ENCODE measurements at regions not wholly inside any gene's neighbourhood (a gene's known extent, or its start where the extent isn't known, plus 50 kb on each side); places are given as distances from the start of the nearest gene placed in this dataset.
"Not testable (repeated sequence)": the region's sequence is repeated elsewhere in the genome, so short reads cannot be mapped to it uniquely, and the experiment has no call there.

DNA sequence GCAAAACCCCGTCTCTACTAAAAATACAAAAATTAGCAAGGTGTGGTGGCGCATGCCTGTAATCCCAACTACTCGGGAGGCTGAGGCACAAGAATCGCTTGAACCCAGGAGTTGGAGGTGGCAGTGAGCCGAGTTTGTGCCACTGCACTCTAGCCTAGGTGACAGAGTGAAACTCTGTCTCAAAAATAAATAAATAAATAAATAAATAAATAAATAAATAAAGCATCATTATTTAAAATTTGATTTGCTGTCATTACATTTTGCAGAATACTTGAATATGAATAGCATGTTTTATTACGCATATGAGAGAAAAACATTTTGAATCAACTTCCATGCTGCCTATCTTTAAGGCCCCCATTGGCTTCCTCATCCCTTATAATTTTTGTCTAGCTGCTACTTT lies 53.4 kb upstream of the MED14 start:
- DNase-seq: not testable (repeated sequence)

DNA sequence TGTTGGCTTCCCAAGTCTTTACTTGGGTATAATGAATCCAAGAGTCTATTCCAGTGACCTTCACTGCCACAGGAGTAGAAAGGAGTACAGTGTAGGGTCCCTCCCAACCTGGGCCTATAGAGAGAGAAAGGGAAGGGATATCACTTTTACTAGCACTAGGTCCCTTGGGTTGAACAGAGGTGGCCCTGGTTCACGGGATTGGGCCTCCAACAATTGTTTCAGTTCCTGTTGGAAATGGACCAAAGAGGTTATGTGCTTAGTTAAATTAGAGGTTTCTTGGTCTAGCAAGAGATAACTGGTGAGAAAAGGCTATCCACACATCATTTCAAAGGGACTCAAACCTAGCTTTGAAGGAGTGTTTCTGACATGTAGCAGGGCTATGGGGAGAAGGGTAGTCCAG lies 57.1 kb upstream of the MED14 start:
- no peak for DNase-seq

DNA sequence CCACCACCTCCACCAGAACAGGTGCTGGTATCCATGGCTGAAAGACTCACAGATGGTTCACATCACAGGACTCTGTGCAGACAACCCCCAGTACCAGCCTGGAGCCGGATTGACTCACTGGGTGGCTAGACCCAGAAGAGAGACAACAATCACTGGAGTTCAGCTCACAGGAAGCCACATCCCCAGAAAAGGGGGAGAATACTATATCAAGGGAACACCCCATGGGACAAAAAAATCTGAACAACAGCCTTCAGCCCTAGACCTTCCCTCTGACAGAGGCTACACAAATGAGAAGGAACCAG lies 59.4 kb upstream of the MED14 start:
- not testable (repeated sequence) for DNase-seq

DNA sequence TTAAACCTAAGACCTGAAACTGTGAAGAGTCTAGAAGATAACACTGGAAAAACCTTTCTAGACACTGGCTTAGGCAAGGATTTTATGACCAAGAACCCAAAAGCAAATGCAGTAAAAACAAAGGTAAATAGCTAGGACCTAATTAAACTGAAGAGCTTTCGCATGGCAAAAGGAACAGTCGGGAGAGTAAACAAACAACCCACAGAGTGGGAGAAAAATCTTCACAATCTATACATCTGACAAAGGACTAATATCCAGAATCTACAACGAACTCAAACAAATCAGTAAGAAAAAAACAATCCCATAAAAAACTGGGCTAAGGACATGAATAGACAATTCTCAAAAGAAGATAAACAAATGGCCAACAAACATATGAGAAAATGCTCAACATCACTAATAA lies 64.4 kb upstream of the MED14 start:
- DNase-seq: not testable (repeated sequence)

DNA sequence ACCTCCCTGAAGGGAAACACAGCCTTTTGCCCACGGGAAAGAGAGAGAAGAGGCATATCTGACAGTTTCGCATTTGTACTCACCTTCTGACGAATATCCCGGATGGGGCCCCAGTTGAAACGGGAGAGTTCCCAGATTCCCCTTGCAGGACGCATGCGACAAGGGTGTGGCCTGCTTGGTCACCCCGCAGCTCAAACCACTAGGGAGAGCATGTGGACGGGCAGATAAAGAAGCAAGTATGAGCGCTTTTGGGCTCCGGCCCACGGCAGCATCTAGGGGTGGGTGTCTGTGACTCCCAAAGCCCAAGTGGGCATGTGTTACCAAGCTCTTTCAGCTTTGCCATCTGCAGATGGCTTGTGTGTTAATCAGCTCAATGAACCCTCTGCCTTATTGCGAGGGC lies 70.1 kb upstream of the MED14 start:
- no peak for DNase-seq

DNA sequence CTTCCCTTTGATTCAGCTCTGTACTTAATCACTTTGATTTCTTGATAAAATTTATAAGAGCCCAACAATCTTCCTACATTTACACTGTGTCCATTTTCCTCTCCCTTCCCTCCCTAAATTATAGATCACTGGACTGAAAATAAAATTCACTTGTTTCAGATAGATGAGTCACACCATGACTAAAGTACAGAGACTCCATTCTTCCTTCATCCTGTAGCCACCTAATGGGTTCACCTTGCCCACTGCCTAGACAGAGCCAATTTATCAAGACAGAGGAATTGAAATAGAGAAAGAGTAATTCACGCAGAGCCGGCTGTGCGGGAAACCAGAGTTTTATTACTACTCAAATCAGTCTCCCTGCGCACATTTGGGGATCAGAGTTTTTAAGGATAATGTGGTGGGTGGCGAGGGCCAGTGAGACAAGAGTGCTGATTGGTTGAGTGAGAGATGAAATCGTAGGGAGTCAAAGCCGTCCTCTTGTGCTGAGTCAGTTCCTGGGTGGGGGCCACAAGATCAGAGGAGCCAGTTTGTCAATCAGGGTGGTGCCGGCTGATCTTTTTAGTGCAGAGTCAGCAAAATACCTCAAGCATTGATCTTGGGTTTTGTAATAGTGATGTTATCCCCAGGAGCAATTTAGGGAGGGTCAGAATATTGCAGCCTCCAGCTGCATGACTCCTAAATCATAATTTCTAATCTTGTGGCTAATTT lies 71.3 kb upstream of the MED14 start:
- no peak for DNase-seq

DNA sequence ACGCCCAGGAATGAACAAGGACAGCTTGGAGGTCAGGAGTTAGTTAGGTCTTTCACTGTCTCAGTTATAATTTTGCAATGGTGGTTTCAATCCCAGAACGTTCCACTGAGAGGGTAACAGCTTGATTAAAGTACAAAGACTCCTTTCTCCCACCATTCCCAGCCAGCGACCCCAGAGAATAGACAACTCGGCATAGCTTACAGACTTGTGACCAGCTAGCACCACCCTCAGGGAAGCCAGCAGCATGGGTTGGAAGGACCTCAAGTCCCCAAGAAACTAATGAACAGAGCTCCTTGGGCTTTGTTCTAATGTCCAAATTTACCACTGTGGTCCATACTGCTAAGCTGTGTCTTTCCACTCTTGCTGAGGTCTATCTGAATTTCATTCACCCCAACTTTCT lies 72.0 kb upstream of the MED14 start:
- no peak for DNase-seq

DNA sequence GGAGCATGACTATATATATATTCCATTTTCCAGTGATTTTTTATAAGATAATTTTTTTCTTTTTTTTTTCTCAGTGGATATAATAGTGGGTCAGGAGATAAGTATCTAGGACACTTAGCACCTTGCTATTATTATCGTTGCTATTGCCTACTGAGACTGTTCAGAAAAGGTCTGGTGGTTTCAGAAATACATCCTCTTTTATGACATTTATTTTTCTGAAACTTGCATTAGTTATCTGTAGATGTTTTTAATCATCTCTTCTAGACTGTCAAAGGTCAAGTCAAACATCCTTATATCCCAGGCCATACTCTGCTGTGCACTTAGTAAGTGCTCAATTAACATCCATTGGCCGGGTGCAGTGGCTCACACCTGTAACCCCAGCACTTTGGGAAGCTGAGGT lies 72.9 kb upstream of the MED14 start:
- DNase-seq: no peak

DNA sequence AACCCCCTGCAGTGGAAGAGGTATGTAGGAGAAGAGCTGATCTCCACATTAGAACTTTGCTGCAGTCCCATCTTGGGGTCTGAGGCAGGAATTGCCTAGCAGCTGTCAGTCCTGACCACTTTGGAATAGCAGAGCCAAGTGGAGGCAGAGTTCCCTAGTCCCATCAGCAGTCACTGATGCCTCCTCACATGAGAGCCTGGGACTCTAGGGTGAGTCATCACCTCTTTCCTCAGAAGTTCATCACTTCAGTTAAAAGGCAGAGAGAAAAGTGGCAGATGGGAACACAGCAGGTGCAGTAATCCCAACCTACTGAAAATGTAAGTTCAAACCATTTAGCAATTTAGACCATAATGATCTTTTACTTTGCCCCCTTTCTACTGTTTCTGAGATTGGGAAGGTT lies 73.9 kb upstream of the MED14 start:
- DNase-seq: no peak

DNA sequence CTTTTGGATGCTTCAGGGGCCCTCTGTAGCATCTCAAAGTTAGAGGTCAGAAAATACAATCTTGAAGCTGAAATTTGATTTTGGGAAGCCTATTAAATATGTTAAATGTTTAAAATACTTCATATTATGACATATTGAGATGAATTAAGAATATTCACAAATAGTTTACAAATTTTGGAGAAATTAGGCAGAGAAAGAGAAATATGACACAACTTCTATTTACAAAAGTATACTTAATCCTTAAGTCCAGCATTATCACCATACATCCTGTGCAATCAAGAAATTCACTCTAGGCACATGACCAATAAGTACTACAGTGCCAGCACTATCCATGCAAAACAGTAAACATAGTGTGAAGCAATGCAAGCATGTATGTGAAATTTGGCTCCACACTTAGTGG lies 79.7 kb upstream of the MED14 start:
- DNase-seq: not testable (repeated sequence)

DNA sequence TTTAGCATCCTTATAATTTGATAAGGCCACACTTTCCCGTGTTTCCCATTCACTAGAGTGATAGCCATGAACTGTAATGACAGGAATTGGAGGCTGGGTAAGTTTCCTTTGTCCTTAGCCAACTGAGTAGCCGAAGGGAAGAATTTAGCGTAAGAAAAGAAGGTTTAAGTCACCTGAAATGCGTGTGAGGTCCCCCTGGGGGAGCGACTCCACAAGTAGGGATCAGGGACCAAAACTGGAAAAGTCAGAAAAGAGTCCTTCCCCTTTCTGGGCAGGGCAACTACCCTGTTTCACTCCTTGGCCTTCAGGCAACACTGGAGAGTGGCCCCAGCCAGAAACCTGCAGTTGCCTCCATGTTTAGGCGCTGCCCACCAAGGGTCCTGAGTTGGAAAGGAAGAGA lies 81.6 kb upstream of the MED14 start:
- no peak for DNase-seq

DNA sequence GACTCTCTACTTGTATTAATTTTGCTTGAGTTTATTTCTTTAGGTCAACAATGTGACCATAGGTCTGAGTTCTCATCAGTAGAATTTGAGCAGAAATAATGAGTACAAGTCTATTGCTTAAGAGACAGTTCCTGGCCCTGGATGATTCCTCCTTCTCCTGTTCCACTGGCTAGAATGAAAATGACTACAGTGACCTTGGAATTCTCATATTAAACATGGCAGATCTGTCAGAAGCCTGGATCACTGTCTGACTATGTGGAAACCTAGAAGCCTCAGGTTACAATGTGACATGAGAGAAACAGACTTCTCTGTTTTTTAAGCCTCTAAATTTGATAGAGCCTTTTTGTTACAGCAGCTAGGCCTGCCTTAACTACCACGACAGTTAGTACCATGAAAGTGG lies 82.9 kb upstream of the MED14 start:
- no peak for DNase-seq

DNA sequence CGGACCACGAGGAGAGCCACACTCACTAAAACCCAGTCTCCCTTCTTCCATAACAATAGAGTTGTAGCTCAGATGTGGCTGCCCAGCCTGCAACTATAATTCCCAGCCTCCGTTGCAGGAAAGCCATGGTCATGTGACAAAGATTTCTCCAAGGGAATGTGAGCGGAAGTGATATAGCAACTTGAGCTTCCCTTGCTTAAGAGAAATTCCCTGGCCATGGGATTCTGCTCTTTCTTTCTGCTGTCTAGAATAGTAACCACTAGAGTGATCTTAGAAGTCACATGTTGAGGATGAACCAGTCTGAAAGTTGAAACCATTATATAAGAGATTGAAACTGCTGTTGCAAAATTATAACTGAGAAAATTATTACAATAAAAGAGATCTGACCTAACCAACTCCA lies 86.4 kb upstream of the MED14 start:
- DNase-seq: no peak

DNA sequence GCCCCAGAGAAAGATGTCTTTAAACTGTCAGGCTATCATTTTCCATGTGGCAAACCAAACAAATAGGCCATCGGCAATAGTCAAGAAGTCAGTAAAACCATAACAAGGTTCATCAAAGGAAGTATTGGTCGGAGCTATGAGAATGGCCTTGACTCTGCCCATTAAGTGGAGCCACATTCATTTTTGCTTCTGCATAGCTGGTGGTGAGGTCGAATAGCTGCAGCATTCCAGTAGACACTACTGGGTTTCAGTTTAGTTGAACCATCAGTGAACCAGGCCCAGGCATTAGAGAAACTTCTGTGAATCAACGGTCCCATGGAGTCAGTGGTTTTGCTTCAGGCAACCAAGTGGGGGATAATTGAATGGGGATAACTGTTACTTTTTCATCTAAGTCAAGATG lies 92.0 kb upstream of the MED14 start:
- DNase-seq: no peak

DNA sequence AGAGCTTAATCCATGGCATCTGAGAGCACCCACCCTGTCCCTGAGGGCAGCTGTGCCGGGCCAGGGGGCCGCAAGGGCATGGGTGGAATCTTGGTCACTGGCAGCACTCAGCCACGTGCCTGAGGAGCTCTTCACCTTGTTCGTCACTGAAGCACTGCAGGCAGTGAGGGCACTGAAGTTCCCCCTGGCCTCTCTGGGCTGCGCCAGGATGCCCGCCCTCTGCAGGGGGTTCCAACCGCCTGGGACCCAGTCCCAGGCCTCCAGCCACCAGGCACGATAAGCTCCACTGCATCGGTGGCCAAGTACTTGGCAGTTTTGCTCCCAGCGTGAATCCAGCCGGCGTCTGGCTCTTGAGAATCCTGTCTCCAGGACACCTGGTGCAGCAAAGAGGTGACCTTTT lies 96.4 kb upstream of the MED14 start:
- no peak for DNase-seq

DNA sequence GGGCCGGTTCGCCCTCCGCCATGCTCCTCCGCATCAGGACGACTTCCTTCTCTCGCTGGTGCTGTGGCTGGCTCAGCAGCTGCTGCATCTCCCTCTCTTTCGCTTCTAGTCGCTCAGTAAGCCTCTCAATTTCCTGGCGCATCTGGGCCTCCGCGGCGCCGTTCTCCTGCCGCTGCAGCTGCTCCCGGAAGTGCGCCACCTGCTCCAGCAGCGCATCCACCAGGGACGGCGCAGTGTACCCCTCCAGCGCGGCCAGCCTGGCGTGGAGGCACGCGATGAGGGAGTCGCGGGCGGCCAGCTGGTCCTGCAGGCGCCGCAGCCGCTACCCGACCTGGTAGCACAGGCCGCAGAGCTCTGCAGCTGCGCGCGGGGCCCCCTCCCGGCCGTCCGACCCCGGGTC lies 97.4 kb upstream of the MED14 start:
- no peak for DNase-seq

DNA sequence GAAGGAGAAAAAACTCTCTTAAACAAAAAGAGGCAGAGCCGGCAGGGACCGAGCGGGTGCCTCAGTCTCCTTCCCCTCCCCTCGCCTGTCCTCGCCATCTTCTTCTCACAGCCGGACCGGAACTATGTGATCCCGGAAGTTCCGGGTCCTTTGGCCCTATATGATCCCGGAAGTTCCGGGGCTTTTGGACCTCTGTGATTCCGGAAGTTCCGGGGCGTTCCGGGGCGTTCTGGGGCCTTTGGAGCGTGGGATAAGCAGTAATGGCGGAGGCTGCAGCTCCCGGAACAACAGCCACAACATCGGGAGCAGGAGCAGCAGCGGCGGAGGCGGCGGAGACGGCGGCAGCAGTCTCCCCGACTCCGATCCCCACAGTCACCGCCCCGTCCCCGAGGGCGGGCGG lies 98.9 kb upstream of the MED14 start:
- DNase-seq: no peak

DNA sequence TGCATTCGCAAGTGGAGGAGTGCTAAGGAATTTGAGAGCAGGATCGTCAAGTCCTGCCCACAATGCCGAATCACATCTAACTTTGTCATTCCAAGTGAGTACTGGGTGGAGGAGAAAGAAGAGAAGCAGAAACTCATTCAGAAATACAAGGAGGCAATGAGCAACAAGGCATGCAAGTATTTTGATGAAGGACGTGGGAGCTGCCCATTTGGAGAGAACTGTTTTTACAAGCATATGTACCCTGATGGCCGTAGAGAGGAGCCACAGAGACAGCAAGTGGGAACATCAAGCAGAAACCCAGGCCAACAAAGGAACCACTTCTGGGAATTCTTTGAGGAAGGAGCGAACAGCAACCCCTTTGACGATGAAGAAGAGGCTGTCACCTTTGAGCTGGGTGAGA lies 100.2 kb upstream of the MED14 start:
- no peak for DNase-seq

DNA sequence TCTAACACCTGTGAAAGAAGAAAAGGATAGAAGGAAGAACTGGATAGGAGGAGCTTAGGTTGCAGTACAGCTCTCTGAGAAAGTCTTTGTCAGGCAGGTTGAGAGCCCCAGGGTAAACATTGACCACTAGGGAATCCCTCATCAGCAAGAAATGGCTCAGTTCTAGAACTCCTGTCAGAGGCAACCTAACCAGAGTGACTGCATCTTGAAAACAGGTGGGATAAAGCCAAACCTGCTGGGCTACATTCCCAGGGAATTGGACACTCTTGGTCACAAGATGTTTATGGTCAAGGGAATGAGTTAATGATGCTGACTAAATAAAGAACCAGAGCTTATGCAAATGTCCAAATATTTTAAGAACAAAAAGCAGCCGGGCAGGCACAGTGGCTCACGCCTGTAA lies 108.3 kb upstream of the MED14 start:
- no peak for DNase-seq

DNA sequence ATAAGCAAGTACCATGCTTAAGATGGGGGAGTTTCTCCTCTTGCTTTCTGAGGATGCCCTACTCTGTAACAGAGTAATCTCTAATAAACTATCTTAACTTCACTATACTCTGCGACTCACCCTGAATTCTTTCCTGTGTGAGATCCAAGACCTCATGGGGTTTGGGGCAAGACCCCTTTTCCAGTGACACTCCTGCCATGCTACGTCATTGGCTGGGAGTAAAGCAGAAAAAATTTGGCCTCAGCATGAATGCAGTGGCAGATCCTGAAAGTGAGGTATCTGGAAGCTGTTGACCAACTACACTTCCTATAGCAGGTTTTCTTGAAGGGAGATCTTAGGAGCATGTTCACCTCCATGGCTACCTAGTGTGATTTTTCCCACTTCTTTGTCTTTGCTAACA lies 109.1 kb upstream of the MED14 start:
- DNase-seq: no peak

DNA sequence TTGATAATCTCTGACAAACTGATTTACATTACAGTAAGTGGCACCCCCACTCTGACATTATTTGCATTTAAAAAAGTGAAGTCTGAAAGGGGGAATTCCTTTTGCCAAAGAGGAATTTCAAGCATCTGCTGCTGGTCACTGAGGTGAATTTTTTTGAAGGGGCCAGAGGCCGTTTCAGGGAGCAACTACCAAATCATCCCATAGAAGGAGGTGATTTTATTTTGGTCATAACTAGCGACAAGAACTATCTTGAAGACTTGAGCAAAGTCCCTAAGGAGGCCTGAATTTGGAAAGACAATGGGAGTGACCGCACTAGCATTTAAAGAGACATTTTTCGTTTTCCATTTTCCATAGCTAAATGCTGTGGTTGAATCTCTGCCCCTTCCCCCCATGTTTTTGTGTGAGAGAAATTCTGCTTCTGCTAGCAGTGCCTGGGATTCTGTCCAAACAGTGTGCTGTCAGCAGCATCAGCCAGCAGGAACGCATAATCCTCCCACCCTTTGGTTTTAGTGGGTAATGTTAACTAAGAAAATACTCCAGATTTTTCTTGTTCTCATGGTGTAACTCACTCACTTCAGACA lies 110.1 kb upstream of the MED14 start:
- DNase-seq: peak; percentile 34

DNA sequence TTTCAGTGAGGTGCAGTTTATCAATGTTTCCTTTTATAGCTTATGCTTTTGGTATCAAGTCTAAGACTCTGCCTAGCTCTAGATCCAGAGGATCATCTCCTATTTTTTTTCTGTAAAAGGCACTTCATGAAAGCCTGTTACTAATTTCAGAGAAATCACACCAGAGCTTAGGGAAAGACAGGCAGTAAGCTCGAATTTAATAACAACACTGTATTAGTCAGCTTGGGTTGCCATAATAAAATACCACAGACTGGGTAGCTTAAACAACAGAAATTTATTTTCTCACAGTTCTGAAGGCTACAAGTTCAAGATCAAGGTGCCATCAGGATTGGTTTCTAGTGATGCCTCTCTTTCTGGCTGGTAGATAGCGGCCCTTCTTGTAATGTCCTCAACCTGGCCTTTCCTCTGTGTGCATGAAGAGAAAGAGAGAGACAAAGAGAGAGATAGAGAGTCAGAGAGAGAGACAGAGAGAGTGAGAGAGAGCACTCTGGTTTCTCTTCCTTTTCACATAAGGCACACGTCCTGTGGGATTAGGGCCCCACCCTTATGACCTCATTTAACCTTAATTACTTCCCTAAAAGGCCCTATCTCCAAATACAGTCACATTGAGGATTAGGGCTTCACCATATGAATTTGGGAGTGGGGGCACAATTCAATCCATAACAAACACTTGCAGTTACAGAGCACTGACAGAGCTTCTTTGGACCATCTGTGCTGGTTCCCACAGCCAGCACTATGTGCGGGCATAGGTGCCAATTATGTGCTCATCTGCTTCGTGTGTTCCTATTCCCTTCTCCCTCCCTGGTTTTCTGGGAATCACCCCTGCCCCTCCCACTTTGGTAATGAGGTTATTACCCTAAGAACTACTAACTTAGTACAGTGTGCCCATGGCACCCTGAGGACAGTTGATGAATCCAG lies 114.8 kb upstream of the MED14 start:
- no peak for DNase-seq

DNA sequence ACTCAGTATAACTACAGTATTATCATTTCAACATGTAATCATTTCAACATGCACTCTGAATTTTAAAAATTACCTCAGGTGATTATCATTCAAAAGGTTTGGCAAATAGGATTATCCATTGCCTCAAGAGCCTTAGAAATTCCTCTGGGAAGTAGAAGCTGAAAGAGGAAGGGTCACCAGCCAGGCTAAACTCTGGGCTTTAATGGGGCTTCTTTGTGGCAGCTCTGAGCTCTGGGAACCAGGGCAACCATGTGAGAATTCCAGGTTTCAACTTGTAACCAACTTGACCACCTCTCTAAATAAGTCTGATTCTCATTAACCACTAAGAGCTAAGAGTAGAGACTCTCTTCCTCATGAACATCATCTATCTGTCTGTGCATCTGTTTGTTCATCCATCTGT lies 117.2 kb upstream of the MED14 start:
- DNase-seq: no peak

Data from right kidney (tissue), 1 donor.